NK-92 treated with Interleukin-12 subunit alpha and Interleukin-12 subunit beta, amount 100 ng/mL, for 24 hours (cell line): ENCODE measurements at regions not wholly inside any gene's neighbourhood (a gene's known extent, or its start where the extent isn't known, plus 50 kb on each side); places are given as distances from the start of the nearest gene placed in this dataset.

Experiments
- DNase-seq: peaks from one replicate; lab custom pipeline; 2025; lab: John Stamatoyannopoulos, UW

- no peak for DNase-seq
Observed at GRCh38 chr3:82940124-82940523, 1178.7 kb upstream of the GBE1 start.

GRCh38 chr3:82939491-82940097 lies 1178.1 kb upstream of the GBE1 start:
- DNase-seq, result no peak

- no peak for DNase-seq
Observed at GRCh38 chr3:82938821-82939328, 1177.4 kb upstream of the GBE1 start.

- no peak for DNase-seq
Observed at GRCh38 chr3:82927309-82928253, 1166.1 kb upstream of the GBE1 start.

- no peak for DNase-seq
Observed at GRCh38 chr3:82891028-82891427, 1129.6 kb upstream of the GBE1 start.

GRCh38 chr3:82883072-82883471 lies 1121.6 kb upstream of the GBE1 start:
- DNase-seq, result no peak

- DNase-seq, result no peak
Observed at GRCh38 chr3:82875401-82875800, 1114.0 kb upstream of the GBE1 start.

GRCh38 chr3:82839871-82840270 lies 1078.4 kb upstream of the GBE1 start:
- DNase-seq, result no peak

- no peak for DNase-seq
Observed at GRCh38 chr3:82834098-82834497, 1072.7 kb upstream of the GBE1 start.

GRCh38 chr3:82824491-82824890 lies 1063.0 kb upstream of the GBE1 start:
- no peak for DNase-seq

GRCh38 chr3:82816086-82816485 lies 1054.6 kb upstream of the GBE1 start:
- DNase-seq, result no peak

- no peak for DNase-seq
Observed at GRCh38 chr3:82815417-82816058, 1054.1 kb upstream of the GBE1 start.

GRCh38 chr3:82814660-82815059 lies 1053.2 kb upstream of the GBE1 start:
- no peak for DNase-seq

GRCh38 chr3:82807781-82808180 lies 1046.3 kb upstream of the GBE1 start:
- no peak for DNase-seq

- no peak for DNase-seq
Observed at GRCh38 chr3:82802501-82802900, 1041.1 kb upstream of the GBE1 start.

- DNase-seq, result no peak
Observed at GRCh38 chr3:82800248-82800647, 1038.8 kb upstream of the GBE1 start.

GRCh38 chr3:82796765-82797164 lies 1035.3 kb upstream of the GBE1 start:
- no peak for DNase-seq

- DNase-seq, result no peak
Observed at GRCh38 chr3:82791241-82791640, 1029.8 kb upstream of the GBE1 start.

- DNase-seq, result no peak
Observed at GRCh38 chr3:82790307-82791097, 1029.1 kb upstream of the GBE1 start.

- DNase-seq, result no peak
Observed at GRCh38 chr3:82783194-82783593, 1021.7 kb upstream of the GBE1 start.

GRCh38 chr3:82773207-82773606 lies 1011.8 kb upstream of the GBE1 start:
- no peak for DNase-seq

- DNase-seq, result no peak
Observed at GRCh38 chr3:82764521-82764920, 1003.1 kb upstream of the GBE1 start.
